Astrocyte of the hippocampus (primary cell): ENCODE measurements at regions not wholly inside any gene's neighbourhood (a gene's known extent, or its start where the extent isn't known, plus 50 kb on each side); places are given as distances from the start of the nearest gene placed in this dataset.
"Not testable (repeated sequence)": the region's sequence is repeated elsewhere in the genome, so short reads cannot be mapped to it uniquely, and the experiment has no call there.

Experiments
- DNase-seq: peaks from one replicate; pipeline ENCODE4 v3.0.0; 2011; ENCODE audit warnings: low read depth, low spot score

GRCh38 chr1:196160066-196160795, 448.0 kb downstream of the KCNT2 start:
- peak; percentile 60 for DNase-seq

- DNase-seq, result no peak
Observed at GRCh38 chr1:196155586-196155985, 452.7 kb downstream of the KCNT2 start.

GRCh38 chr1:196152975-196153374, 455.3 kb downstream of the KCNT2 start:
- no peak for DNase-seq

- DNase-seq, result no peak
Observed at GRCh38 chr1:196152086-196152485, 456.2 kb downstream of the KCNT2 start.

GRCh38 chr1:196148367-196148970, 459.8 kb downstream of the KCNT2 start:
- DNase-seq, result peak; percentile 50

GRCh38 chr1:196147530-196147929, 460.7 kb downstream of the KCNT2 start:
- DNase-seq, result no peak

GRCh38 chr1:196145151-196145550, 463.1 kb downstream of the KCNT2 start:
- DNase-seq, result not testable (repeated sequence)

GRCh38 chr1:196144588-196144987, 463.7 kb downstream of the KCNT2 start:
- DNase-seq, result no peak

GRCh38 chr1:196143602-196144342, 464.5 kb downstream of the KCNT2 start:
- no peak for DNase-seq

- no peak for DNase-seq
Observed at GRCh38 chr1:196142111-196142640, 466.1 kb downstream of the KCNT2 start.

GRCh38 chr1:196136396-196136795, 471.8 kb downstream of the KCNT2 start:
- peak; percentile 70 for DNase-seq

GRCh38 chr1:196131691-196132090, 476.5 kb downstream of the KCNT2 start:
- no peak for DNase-seq

- DNase-seq, result no peak
Observed at GRCh38 chr1:196128835-196129234, 479.4 kb downstream of the KCNT2 start.

GRCh38 chr1:196121181-196121580, 487.1 kb downstream of the KCNT2 start:
- DNase-seq, result no peak

- DNase-seq, result peak; percentile 96
Observed at GRCh38 chr1:196115646-196116045, 492.6 kb downstream of the KCNT2 start.

GRCh38 chr1:196114193-196114592, 494.0 kb downstream of the KCNT2 start:
- no peak for DNase-seq

- DNase-seq, result not testable (repeated sequence)
Observed at GRCh38 chr1:196108990-196109389, 499.2 kb downstream of the KCNT2 start.

- peak; percentile 61 for DNase-seq
Observed at GRCh38 chr1:196105901-196106300, 502.3 kb downstream of the KCNT2 start.

- no peak for DNase-seq
Observed at GRCh38 chr1:196102826-196103225, 505.4 kb downstream of the KCNT2 start.

- no peak for DNase-seq
Observed at GRCh38 chr1:196098000-196098399, 510.2 kb downstream of the KCNT2 start.

- no peak for DNase-seq
Observed at GRCh38 chr1:196094821-196095220, 513.4 kb downstream of the KCNT2 start.

GRCh38 chr1:196091397-196092135, 516.7 kb downstream of the KCNT2 start:
- no peak for DNase-seq
